Coronary artery (tissue), 2 donors: ENCODE measurements at regions not wholly inside any gene's neighbourhood (a gene's known extent, or its start where the extent isn't known, plus 50 kb on each side); places are given as distances from the start of the nearest gene placed in this dataset.

ENCODE experiments used
- DNase-seq: peaks from one replicate; pipeline ENCODE4 v3.0.0-alpha.2; 2017; ENCODE audit warnings: low spot score
- H3K27ac ChIP-seq, 2 donors: fragments of 200-600 bp; sonication (generic); one replicate each; pipeline ENCODE4 v1.5.1; 2016 to 2019
- H3K4me3 ChIP-seq: fragments of 200-600 bp; sonication (generic); 2 replicates; pipeline ENCODE4 v1.5.1; 2016; ENCODE audit warnings: mild to moderate bottlenecking, moderate library complexity
- CTCF ChIP-seq: fragments of 200-600 bp; sonication (generic); IDR thresholded peaks from one replicate; pipeline ENCODE4 v1.5.1; 2019; ENCODE audit warnings: antibody characterized with exemption

- no peak for TF ChIP-seq CTCF
- no peak overlapping the region for H3K4me3 ChIP-seq
- no peak overlapping the region for H3K27ac ChIP-seq
- DNase-seq, result no peak
These were observed 215.0 kb upstream of the NOX3 start for GRCh38 chr6:155670655-155671054.

- DNase-seq, result no peak
- Histone ChIP-seq H3K4me3 (no peak overlapping the region), H3K27ac (no peak overlapping the region)
- TF ChIP-seq CTCF, result no peak
These were observed 204.8 kb upstream of the NOX3 start for GRCh38 chr6:155660251-155660977.

- Histone ChIP-seq H3K27ac (no peak overlapping the region), H3K4me3 (no peak overlapping the region)
- TF ChIP-seq CTCF, result no peak
- DNase-seq, result no peak
These were observed 200.4 kb upstream of the NOX3 start for GRCh38 chr6:155656024-155656423.

- Histone ChIP-seq H3K27ac (no peak overlapping the region), H3K4me3 (no peak overlapping the region)
- TF ChIP-seq CTCF, result no peak
- no peak for DNase-seq
These were observed 198.8 kb upstream of the NOX3 start for GRCh38 chr6:155654474-155654873.

GRCh38 chr6:155648301-155648700 lies 192.7 kb upstream of the NOX3 start:
- no peak for TF ChIP-seq CTCF
- H3K4me3 ChIP-seq, result no peak overlapping the region
- no peak for DNase-seq

GRCh38 chr6:155647354-155647753 lies 191.7 kb upstream of the NOX3 start:
- H3K27ac ChIP-seq, result no peak overlapping the region
- TF ChIP-seq CTCF, result no peak
- H3K4me3 ChIP-seq, result no peak overlapping the region
- no peak for DNase-seq

More at GRCh38 chr6:155648301-155648700, 192.7 kb upstream of the NOX3 start:
- no peak overlapping the region for H3K27ac ChIP-seq

- DNase-seq, result no peak
- Histone ChIP-seq H3K4me3 (peak overlapping the region; percentile 8), H3K27ac (no peak overlapping the region)
- TF ChIP-seq CTCF, result no peak
These were observed 190.8 kb upstream of the NOX3 start for GRCh38 chr6:155646443-155646842.
